Osteocyte (in vitro differentiated cells): ENCODE measurements at regions not wholly inside any gene's neighbourhood (a gene's known extent, or its start where the extent isn't known, plus 50 kb on each side); places are given as distances from the start of the nearest gene placed in this dataset.

Experiments used
- DNase-seq: peaks from one replicate; pipeline ENCODE4 v3.0.0; 2021; ENCODE audit warnings: mixed read lengths; ENCODE audit not compliant: unreplicated experiment; ENCODE audit errors: extremely low spot score
- H3K27ac Mint-ChIP-seq: one replicate; pipeline ENCODE4 v1.8.0; 2021; ENCODE audit warnings: mild to moderate bottlenecking, mixed read lengths; ENCODE audit not compliant: unreplicated experiment
- H3K27me3 Mint-ChIP-seq: one replicate; pipeline ENCODE4 v1.8.0; 2021; ENCODE audit warnings: mixed read lengths; ENCODE audit not compliant: unreplicated experiment
- H3K36me3 Mint-ChIP-seq: one replicate; pipeline ENCODE4 v1.8.0; 2021; ENCODE audit warnings: mixed read lengths; ENCODE audit not compliant: unreplicated experiment
- H3K4me1 Mint-ChIP-seq: one replicate; pipeline ENCODE4 v1.8.0; 2021; ENCODE audit warnings: mixed read lengths; ENCODE audit not compliant: unreplicated experiment
- H3K4me3 Mint-ChIP-seq: one replicate; pipeline ENCODE4 v1.8.0; 2021; ENCODE audit warnings: mild to moderate bottlenecking, moderate library complexity, mixed read lengths; ENCODE audit not compliant: unreplicated experiment
- H3K9me3 Mint-ChIP-seq: one replicate; pipeline ENCODE4 v1.8.0; 2021; ENCODE audit warnings: mixed read lengths; ENCODE audit not compliant: unreplicated experiment
- TF ChIP-seq, protein P1 (sequence below): fragments of 200-600 bp; sonication (generic); IDR thresholded peaks from 2 replicates; pipeline ENCODE4 v1.5.0; 2021; ENCODE audit warnings: antibody characterized with exemption, mild to moderate bottlenecking, moderate library complexity

DNA sequence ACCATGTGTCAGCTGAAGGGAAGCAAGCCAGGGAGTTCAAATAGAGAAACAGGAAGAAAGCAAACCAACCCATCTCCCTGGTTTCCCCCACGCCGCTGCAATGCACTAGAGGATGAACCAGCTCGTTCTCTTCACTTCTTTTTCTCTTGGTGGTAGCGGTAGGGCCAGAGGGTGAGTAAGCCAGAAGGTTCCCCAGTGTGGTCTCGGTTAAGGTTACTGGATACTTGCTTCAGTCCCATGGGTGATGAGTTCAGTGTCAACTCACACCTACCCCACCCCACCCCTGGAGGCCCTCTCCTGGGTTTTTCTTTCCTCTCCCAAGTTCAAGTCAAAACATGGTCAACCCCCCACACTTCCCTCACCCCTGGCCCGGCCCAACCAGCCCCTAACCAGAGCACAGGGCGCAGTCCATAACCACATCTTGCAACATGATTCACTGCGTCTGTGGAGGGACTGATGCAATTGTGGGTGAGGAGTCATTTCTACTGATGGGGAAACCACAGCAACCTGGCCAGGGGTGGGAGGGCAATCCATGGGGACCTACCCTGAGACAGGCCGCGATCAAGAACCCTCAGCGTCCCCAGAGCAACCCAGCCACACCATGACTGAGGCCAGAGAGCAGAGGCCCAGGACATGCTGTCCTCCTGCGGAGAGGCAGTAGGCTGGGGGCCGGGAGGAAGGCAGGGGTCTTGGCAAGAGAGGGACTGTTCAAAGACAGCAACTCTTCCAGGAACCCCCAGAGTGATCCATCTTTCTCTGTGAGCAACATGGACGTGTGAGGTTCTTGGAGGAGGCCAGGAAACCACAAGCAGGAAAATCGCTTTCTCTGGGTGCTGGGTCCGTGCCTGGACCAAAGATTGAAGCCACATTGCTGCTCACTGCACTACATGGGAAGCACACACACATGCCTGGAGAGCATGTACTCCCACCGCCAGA lies 276.6 kb downstream of the UACA start:
- Mint-ChIP-seq H3K36me3 (no peaks in the 10 kb centered on the region), H3K4me1 (peaks cover 4% of the 10 kb centered on the region), H3K27ac (no peak overlapping the region), H3K9me3 (no peaks in the 10 kb centered on the region), H3K27me3 (peaks cover 51% of the 10 kb centered on the region), H3K4me3 (no peak overlapping the region)
- DNase-seq: no peak
- TF ChIP-seq, protein P1, sequence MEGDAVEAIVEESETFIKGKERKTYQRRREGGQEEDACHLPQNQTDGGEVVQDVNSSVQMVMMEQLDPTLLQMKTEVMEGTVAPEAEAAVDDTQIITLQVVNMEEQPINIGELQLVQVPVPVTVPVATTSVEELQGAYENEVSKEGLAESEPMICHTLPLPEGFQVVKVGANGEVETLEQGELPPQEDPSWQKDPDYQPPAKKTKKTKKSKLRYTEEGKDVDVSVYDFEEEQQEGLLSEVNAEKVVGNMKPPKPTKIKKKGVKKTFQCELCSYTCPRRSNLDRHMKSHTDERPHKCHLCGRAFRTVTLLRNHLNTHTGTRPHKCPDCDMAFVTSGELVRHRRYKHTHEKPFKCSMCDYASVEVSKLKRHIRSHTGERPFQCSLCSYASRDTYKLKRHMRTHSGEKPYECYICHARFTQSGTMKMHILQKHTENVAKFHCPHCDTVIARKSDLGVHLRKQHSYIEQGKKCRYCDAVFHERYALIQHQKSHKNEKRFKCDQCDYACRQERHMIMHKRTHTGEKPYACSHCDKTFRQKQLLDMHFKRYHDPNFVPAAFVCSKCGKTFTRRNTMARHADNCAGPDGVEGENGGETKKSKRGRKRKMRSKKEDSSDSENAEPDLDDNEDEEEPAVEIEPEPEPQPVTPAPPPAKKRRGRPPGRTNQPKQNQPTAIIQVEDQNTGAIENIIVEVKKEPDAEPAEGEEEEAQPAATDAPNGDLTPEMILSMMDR: no peak

- Mint-ChIP-seq H3K4me3 (no peak overlapping the region), H3K27me3 (peaks cover 51% of the 10 kb centered on the region), H3K36me3 (no peaks in the 10 kb centered on the region), H3K27ac (no peak overlapping the region), H3K4me1 (no peaks in the 10 kb centered on the region), H3K9me3 (no peaks in the 10 kb centered on the region)
- DNase-seq: no peak
- TF ChIP-seq, protein P1: no peak
These were observed 277.3 kb downstream of the UACA start for GRCh38 chr15:70486012-70486411.

GRCh38 chr15:70484993-70485392 lies 278.4 kb downstream of the UACA start:
- Mint-ChIP-seq H3K36me3 (no peaks in the 10 kb centered on the region), H3K27ac (no peak overlapping the region), H3K4me1 (no peaks in the 10 kb centered on the region), H3K27me3 (peaks cover 56% of the 10 kb centered on the region), H3K9me3 (no peaks in the 10 kb centered on the region), H3K4me3 (no peak overlapping the region)
- no peak for DNase-seq
- TF ChIP-seq, protein P1: no peak

DNA sequence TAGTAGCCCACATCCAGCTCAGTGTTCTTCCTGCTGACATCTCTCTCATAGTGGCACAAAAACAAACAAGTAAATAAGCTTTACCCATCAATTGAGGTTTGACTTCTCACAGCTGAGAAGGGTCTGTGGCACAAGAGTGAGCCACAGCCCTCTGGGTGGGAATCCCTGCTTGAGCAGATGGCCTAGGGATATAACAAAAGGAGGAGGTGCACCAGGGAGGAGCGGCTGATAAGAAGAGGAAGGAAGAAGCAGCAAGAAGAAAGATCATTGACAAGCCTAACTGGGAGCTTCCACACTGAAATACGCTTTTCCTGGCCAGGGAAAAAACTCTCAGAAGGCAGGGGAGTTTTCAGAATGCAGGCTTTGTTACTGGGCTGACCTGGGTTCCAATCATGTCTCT lies 279.8 kb downstream of the UACA start:
- no peaks in the 10 kb centered on the region for H3K9me3 Mint-ChIP-seq
- H3K27ac Mint-ChIP-seq: no peak overlapping the region
- H3K27me3 Mint-ChIP-seq: peaks cover 51% of the 10 kb centered on the region
- TF ChIP-seq, protein P1: no peak
- DNase-seq: no peak
- H3K4me1 Mint-ChIP-seq: peaks cover 2% of the 10 kb centered on the region
- no peaks in the 10 kb centered on the region for H3K36me3 Mint-ChIP-seq
- H3K4me3 Mint-ChIP-seq: no peak overlapping the region

- Mint-ChIP-seq H3K27ac (no peak overlapping the region), H3K27me3 (peaks cover 56% of the 10 kb centered on the region), H3K4me3 (no peak overlapping the region), H3K36me3 (no peaks in the 10 kb centered on the region), H3K4me1 (peaks cover 11% of the 10 kb centered on the region), H3K9me3 (no peaks in the 10 kb centered on the region)
- TF ChIP-seq, protein P1: no peak
- no peak for DNase-seq
These were observed 283.0 kb downstream of the UACA start for GRCh38 chr15:70480196-70480856.
